ENCODE measurements at regions not wholly inside any gene's neighbourhood (a gene's known extent, or its start where the extent isn't known, plus 50 kb on each side); places are given as distances from the start of the nearest gene placed in this dataset.
"Not testable (repeated sequence)": the region's sequence is repeated elsewhere in the genome, so short reads cannot be mapped to it uniquely, and the experiment has no call there.

GRCh38 chr6:144955392-144955791, 670.3 kb downstream of the UTRN start:
- in situ Hi-C loops (cut with HindIII; ENCODE audit: low pct_unique_long_range_greater_than_20kb, low sequenced_read_pairs): no loop called here
- TF ChIP-seq JUND (IDR thresholded peaks at IDR 0.05; ENCODE audit: low read depth): no peak

GRCh38 chr6:144955859-144956258, 670.7 kb downstream of the UTRN start:
- in situ Hi-C loops (cut with HindIII; ENCODE audit: low pct_unique_long_range_greater_than_20kb, low sequenced_read_pairs): no loop called here

More at GRCh38 chr6:144955392-144955791, 670.3 kb downstream of the UTRN start:
- DNase-seq (ENCODE audit: low read depth in 1 of 2, low spot score in 1 of 2): no peak

GRCh38 chr6:144956697-144957096, 671.6 kb downstream of the UTRN start:
- in situ Hi-C loops (cut with HindIII; ENCODE audit: low pct_unique_long_range_greater_than_20kb, low sequenced_read_pairs); DNase-seq (ENCODE audit: low read depth in 1 of 2, low spot score in 1 of 2): not testable (repeated sequence)

More at GRCh38 chr6:144955859-144956258, 670.7 kb downstream of the UTRN start:
- no peak for DNase-seq (ENCODE audit: low read depth in 1 of 2, low spot score in 1 of 2)
- no peak for TF ChIP-seq JUND (IDR thresholded peaks at IDR 0.05; ENCODE audit: low read depth)

GRCh38 chr6:144957236-144957937, 672.3 kb downstream of the UTRN start:
- in situ Hi-C loops (cut with HindIII; ENCODE audit: low pct_unique_long_range_greater_than_20kb, low sequenced_read_pairs): no loop called here
- no peak for TF ChIP-seq JUND (IDR thresholded peaks at IDR 0.05; ENCODE audit: low read depth)
- DNase-seq (ENCODE audit: low read depth in 1 of 2, low spot score in 1 of 2): no peak

GRCh38 chr6:144969154-144969553, 684.0 kb downstream of the UTRN start:
- in situ Hi-C loops (cut with HindIII; ENCODE audit: low pct_unique_long_range_greater_than_20kb, low sequenced_read_pairs): no loop called here
- TF ChIP-seq JUND (IDR thresholded peaks at IDR 0.05; ENCODE audit: low read depth): no peak
- no peak for DNase-seq (ENCODE audit: low read depth in 1 of 2, low spot score in 1 of 2)

- in situ Hi-C loops (cut with HindIII; ENCODE audit: low pct_unique_long_range_greater_than_20kb, low sequenced_read_pairs): no loop called here
- no peak for TF ChIP-seq JUND (IDR thresholded peaks at IDR 0.05; ENCODE audit: low read depth)
- no peak for DNase-seq (ENCODE audit: low read depth in 1 of 2, low spot score in 1 of 2)
Observed at GRCh38 chr6:144969602-144970272, 684.6 kb downstream of the UTRN start.

- in situ Hi-C loops (cut with HindIII; ENCODE audit: low pct_unique_long_range_greater_than_20kb, low sequenced_read_pairs): not testable (repeated sequence)
- peak in 1 of 2 experiments; percentile 68 for DNase-seq (ENCODE audit: low read depth in 1 of 2, low spot score in 1 of 2)
Observed at GRCh38 chr6:144977250-144977864, 692.2 kb downstream of the UTRN start.

GRCh38 chr6:144978208-144978607, 693.1 kb downstream of the UTRN start:
- in situ Hi-C loops (cut with HindIII; ENCODE audit: low pct_unique_long_range_greater_than_20kb, low sequenced_read_pairs): no loop called here
- no peak for TF ChIP-seq JUND (IDR thresholded peaks at IDR 0.05; ENCODE audit: low read depth)
- DNase-seq (ENCODE audit: low read depth in 1 of 2, low spot score in 1 of 2): no peak

- TF ChIP-seq JUND (IDR thresholded peaks at IDR 0.05; ENCODE audit: low read depth): no peak
- DNase-seq (ENCODE audit: low read depth in 1 of 2, low spot score in 1 of 2): no peak
- in situ Hi-C loops (cut with HindIII; ENCODE audit: low pct_unique_long_range_greater_than_20kb, low sequenced_read_pairs): no loop called here
Observed at GRCh38 chr6:144986271-144986670, 701.1 kb downstream of the UTRN start.

- DNase-seq (ENCODE audit: low read depth in 1 of 2, low spot score in 1 of 2): peak in 1 of 2 experiments; percentile 56
- in situ Hi-C loops (cut with HindIII; ENCODE audit: low pct_unique_long_range_greater_than_20kb, low sequenced_read_pairs): no loop called here
- TF ChIP-seq JUND (IDR thresholded peaks at IDR 0.05; ENCODE audit: low read depth): no peak
Observed at GRCh38 chr6:144989319-144990107, 704.4 kb downstream of the UTRN start.

GRCh38 chr6:144990784-144991183, 705.6 kb downstream of the UTRN start:
- DNase-seq (ENCODE audit: low read depth in 1 of 2, low spot score in 1 of 2): no peak
- TF ChIP-seq JUND (IDR thresholded peaks at IDR 0.05; ENCODE audit: low read depth): no peak
- in situ Hi-C loops (cut with HindIII; ENCODE audit: low pct_unique_long_range_greater_than_20kb, low sequenced_read_pairs): no loop called here

- in situ Hi-C loops (cut with HindIII; ENCODE audit: low pct_unique_long_range_greater_than_20kb, low sequenced_read_pairs): no loop called here
- DNase-seq (ENCODE audit: low read depth in 1 of 2, low spot score in 1 of 2): no peak
- TF ChIP-seq JUND (IDR thresholded peaks at IDR 0.05; ENCODE audit: low read depth): no peak
Observed at GRCh38 chr6:144993870-144994269, 708.7 kb downstream of the UTRN start.

Data from T47D (cell line).